Activated CD4-positive, alpha-beta T cell treated with anti-CD3 and anti-CD28 coated beads, Interleukin-2, amount 50 U/mL, for 48 hours (primary cell): ENCODE measurements at regions not wholly inside any gene's neighbourhood (a gene's known extent, or its start where the extent isn't known, plus 50 kb on each side); places are given as distances from the start of the nearest gene placed in this dataset.
"Not testable (repeated sequence)": the region's sequence is repeated elsewhere in the genome, so short reads cannot be mapped to it uniquely, and the experiment has no call there.

Experiments
- DNase-seq, 2 experiments: peaks; one replicate each; pipeline ENCODE4 v3.0.0-alpha.2; 2020

- DNase-seq = no peak
These were observed 432.1 kb upstream of the TSPY4 start for GRCh38 chrY:8905141-8905540.

GRCh38 chrY:8922576-8922975 is 414.7 kb upstream of the TSPY4 start:
- not testable (repeated sequence) for DNase-seq
